PFSK-1 (cell line): ENCODE measurements at regions not wholly inside any gene's neighbourhood (a gene's known extent, or its start where the extent isn't known, plus 50 kb on each side); places are given as distances from the start of the nearest gene placed in this dataset.

ENCODE experiments used
- FOXP2 ChIP-seq: optimal IDR thresholded peaks from 2 replicates; pipeline ENCODE3; 2011; ENCODE audit warnings: borderline replicate concordance, control low read depth, inconsistent platforms; ENCODE audit not compliant: insufficient read depth; ENCODE audit errors: extremely low read length, extremely low read depth
- POLR2AphosphoS5 ChIP-seq: IDR thresholded peaks from 2 replicates; pipeline ENCODE4 v1.6.1; 2012; ENCODE audit warnings: low read depth, mild to moderate bottlenecking, control low read depth, low read length, moderate library complexity
- SIN3A ChIP-seq: IDR thresholded peaks from 2 replicates; pipeline ENCODE4 v1.6.1; 2012; ENCODE audit warnings: mild to moderate bottlenecking, low read length, moderate library complexity, borderline replicate concordance; ENCODE audit not compliant: insufficient read depth
- TAF1 ChIP-seq: IDR thresholded peaks from 2 replicates; pipeline ENCODE4 v1.6.1; 2012; ENCODE audit warnings: low read length, control low read depth, borderline replicate concordance; ENCODE audit not compliant: insufficient read depth
- TF ChIP-seq, protein P1 (sequence below), 2 experiments: IDR thresholded peaks; 2 replicates each; pipeline versions ENCODE4 v1.6.1 to v1.8.0; 2011 to 2012; ENCODE audit warnings: low read depth in 2 of 2, low read length in 2 of 2, control low read depth in 1 of 2, inconsistent platforms in 1 of 2, mild to moderate bottlenecking in 1 of 2, moderate library complexity in 1 of 2; ENCODE audit not compliant: insufficient read depth in 1 of 2

DNA sequence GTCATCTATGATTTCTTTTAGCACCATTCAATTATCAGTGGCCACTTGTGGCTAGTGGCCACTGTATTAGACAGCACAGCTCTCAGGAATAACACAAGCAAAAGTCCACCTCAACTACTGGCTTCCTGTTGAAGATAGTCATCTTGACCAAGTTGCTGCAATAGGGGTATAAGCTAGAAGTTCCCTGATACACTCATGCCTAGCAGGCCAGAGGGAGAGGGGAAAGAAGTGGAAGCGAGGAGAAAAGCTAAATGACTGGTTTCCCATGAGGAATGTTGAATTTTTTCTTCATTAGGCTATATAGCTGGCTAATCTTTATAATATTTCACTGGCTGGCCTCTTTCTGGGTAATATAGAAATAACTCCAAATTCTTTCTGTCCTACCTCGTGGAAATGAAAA is 327.5 kb upstream of the MEOX2 start:
- TF ChIP-seq POLR2AphosphoS5 (no peak), TAF1 (no peak), SIN3A (no peak), FOXP2 (no peak)
- TF ChIP-seq, protein P1, sequence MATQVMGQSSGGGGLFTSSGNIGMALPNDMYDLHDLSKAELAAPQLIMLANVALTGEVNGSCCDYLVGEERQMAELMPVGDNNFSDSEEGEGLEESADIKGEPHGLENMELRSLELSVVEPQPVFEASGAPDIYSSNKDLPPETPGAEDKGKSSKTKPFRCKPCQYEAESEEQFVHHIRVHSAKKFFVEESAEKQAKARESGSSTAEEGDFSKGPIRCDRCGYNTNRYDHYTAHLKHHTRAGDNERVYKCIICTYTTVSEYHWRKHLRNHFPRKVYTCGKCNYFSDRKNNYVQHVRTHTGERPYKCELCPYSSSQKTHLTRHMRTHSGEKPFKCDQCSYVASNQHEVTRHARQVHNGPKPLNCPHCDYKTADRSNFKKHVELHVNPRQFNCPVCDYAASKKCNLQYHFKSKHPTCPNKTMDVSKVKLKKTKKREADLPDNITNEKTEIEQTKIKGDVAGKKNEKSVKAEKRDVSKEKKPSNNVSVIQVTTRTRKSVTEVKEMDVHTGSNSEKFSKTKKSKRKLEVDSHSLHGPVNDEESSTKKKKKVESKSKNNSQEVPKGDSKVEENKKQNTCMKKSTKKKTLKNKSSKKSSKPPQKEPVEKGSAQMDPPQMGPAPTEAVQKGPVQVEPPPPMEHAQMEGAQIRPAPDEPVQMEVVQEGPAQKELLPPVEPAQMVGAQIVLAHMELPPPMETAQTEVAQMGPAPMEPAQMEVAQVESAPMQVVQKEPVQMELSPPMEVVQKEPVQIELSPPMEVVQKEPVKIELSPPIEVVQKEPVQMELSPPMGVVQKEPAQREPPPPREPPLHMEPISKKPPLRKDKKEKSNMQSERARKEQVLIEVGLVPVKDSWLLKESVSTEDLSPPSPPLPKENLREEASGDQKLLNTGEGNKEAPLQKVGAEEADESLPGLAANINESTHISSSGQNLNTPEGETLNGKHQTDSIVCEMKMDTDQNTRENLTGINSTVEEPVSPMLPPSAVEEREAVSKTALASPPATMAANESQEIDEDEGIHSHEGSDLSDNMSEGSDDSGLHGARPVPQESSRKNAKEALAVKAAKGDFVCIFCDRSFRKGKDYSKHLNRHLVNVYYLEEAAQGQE (IDR thresholded peaks at IDR 0.05; ENCODE audit: insufficient read depth in 1 of 2, low read depth in 2 of 2, low read length in 2 of 2) = no peak
